Gastrocnemius medialis (tissue), 4 donors: ENCODE measurements at regions not wholly inside any gene's neighbourhood (a gene's known extent, or its start where the extent isn't known, plus 50 kb on each side); places are given as distances from the start of the nearest gene placed in this dataset.
A peak's percentile ranks its signal among the peaks of the same experiment; 100 is the strongest.

ENCODE experiments used
- ATAC-seq, 2 donors: fragments of 150-250 bp; one replicate each; pipeline ENCODE4 v1.9.1; 2016
- DNase-seq, 2 donors: peaks; one replicate each; pipeline ENCODE4 v3.0.0-alpha.2; 2019
- H3K27ac ChIP-seq, 4 donors: fragments of 200-600 bp; sonication (generic); 1 replicate in 1 of 4; 2 replicates in 3 of 4; pipeline ENCODE4 v1.5.1; 2016 to 2018; ENCODE audit warnings: mild to moderate bottlenecking in 2 of 4, moderate library complexity in 1 of 4
- H3K27me3 ChIP-seq, 3 donors: fragments of 200-600 bp; sonication (generic) in 2 of 3; 1 replicate in 1 of 3; 2 replicates in 2 of 3; pipeline versions ENCODE4 v1.5.1 to v1.6.0; 2016 to 2019; ENCODE audit warnings: mild to moderate bottlenecking in 1 of 3, moderate library complexity in 1 of 3
- H3K36me3 ChIP-seq, 2 donors: fragments of 200-600 bp; sonication (generic) in 1 of 2; one replicate each; pipeline ENCODE4 v1.5.1; 2017 to 2018
- H3K4me1 ChIP-seq, 2 donors: fragments of 200-600 bp; sonication (generic) in 1 of 2; one replicate each; pipeline ENCODE4 v1.5.1; 2016 to 2017; ENCODE audit warnings: mild to moderate bottlenecking in 2 of 2
- H3K4me3 ChIP-seq, 4 donors: fragments of 200-600 bp; sonication (generic) in 3 of 4; 1 replicate in 1 of 4; 2 replicates in 3 of 4; pipeline ENCODE4 v1.5.1; 2016 to 2019; ENCODE audit warnings: mild to moderate bottlenecking in 2 of 4
- H3K9me3 ChIP-seq, 3 donors: fragments of 200-600 bp; sonication (generic) in 2 of 3; 1 replicate in 1 of 3; 2 replicates in 2 of 3; pipeline ENCODE4 v1.5.1; 2016 to 2019
- POLR2A ChIP-seq, 2 donors: fragments of 450-650 bp; IDR thresholded peaks; one replicate each; pipeline ENCODE4 v1.6.1; 2017; ENCODE audit warnings: antibody characterized with exemption in 2 of 2, mild to moderate bottlenecking in 2 of 2, moderate library complexity in 2 of 2
- in situ Hi-C, 4 donors: fragments of 200-750 bp; cut with MboI; loops; one replicate each; pipeline versions ENCODE4 v1.15.0 to v1.8.0; 2017; ENCODE audit warnings: low sequenced_read_pairs in 4 of 4
- intact Hi-C: fragments of 100-400 bp; cut with DNase I; formaldehyde crosslinking; loops from one replicate; pipeline ENCODE4 v1.15.1; 2023; ENCODE audit warnings: low total_unique reads
- TF ChIP-seq, protein P1 (sequence below), 5 experiments: fragments of 450-650 bp in 3 of 5; fragments of 200-600 bp in 2 of 5; sonication (generic) in 2 of 5; IDR thresholded peaks in 4 of 5; conservative IDR thresholded peaks in 1 of 5; 1 replicate in 4 of 5; 2 replicates in 1 of 5; pipeline ENCODE4 v1.5.1; 2016 to 2019; ENCODE audit warnings: antibody characterized with exemption in 5 of 5, mild to moderate bottlenecking in 3 of 5, moderate library complexity in 3 of 5

DNA sequence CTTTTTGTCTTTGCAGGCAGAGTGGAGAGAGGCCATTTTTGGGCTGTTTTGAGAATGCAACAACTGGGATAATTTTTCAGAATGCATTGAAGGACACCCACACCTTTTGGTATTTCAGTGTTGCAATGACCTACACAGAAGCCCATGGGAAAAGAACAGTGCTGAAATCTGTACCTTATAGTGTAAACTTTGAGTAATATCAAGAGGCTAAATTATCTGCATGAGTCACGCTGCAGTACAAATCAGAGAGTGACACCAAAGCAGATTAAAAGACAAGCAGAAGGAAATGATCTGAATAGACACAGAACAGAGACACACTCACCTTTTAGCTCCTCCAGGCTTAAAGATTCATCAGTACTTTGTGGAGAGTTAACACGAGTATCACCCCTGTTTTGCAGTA, 265.3 kb downstream of the PAX3 start:
- no peaks in the 10 kb centered on the region for H3K27me3 ChIP-seq
- no peak overlapping the region for H3K4me3 ChIP-seq
- TF ChIP-seq POLR2A (IDR thresholded peaks at IDR 0.05): no peak
- TF ChIP-seq, protein P1, sequence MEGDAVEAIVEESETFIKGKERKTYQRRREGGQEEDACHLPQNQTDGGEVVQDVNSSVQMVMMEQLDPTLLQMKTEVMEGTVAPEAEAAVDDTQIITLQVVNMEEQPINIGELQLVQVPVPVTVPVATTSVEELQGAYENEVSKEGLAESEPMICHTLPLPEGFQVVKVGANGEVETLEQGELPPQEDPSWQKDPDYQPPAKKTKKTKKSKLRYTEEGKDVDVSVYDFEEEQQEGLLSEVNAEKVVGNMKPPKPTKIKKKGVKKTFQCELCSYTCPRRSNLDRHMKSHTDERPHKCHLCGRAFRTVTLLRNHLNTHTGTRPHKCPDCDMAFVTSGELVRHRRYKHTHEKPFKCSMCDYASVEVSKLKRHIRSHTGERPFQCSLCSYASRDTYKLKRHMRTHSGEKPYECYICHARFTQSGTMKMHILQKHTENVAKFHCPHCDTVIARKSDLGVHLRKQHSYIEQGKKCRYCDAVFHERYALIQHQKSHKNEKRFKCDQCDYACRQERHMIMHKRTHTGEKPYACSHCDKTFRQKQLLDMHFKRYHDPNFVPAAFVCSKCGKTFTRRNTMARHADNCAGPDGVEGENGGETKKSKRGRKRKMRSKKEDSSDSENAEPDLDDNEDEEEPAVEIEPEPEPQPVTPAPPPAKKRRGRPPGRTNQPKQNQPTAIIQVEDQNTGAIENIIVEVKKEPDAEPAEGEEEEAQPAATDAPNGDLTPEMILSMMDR (IDR thresholded peaks at IDR 0.05 in 4 of 5, conservative IDR thresholded peaks at IDR 0.05 in 1 of 5): no peak
- in situ Hi-C loops: no loop called here
- no peak for DNase-seq
- no peak for ATAC-seq
- intact Hi-C loops: no loop called here
- H3K36me3 ChIP-seq: no peaks in the 10 kb centered on the region
- no peaks in the 10 kb centered on the region for H3K4me1 ChIP-seq
- no peaks in the 10 kb centered on the region for H3K9me3 ChIP-seq
- no peak overlapping the region for H3K27ac ChIP-seq

DNA sequence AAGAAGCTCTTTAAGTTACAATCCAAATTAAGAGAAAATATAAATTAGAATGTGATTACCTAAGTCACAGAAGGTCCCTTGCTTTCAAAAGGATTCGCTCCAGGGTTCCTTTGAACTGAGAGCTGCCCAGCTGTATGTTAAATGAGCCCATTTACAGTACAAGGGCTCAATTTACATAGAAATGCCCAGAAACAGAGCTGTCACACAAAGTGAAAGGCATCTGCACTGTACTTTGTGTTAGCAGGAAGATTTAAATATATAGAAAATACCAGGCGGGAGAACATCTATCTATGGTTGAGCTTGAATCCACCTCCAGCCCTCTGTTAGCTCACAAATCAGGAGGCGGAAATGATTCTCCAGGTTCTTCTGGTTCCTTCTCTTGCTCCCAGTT, 272.9 kb downstream of the PAX3 start:
- H3K4me1 ChIP-seq: no peaks in the 10 kb centered on the region
- H3K27ac ChIP-seq: no peak overlapping the region
- no peak overlapping the region for H3K4me3 ChIP-seq
- TF ChIP-seq POLR2A (IDR thresholded peaks at IDR 0.05): no peak
- TF ChIP-seq, protein P1 (IDR thresholded peaks at IDR 0.05 in 4 of 5, conservative IDR thresholded peaks at IDR 0.05 in 1 of 5): no peak
- in situ Hi-C loops: no loop called here
- no peaks in the 10 kb centered on the region for H3K9me3 ChIP-seq
- no peaks in the 10 kb centered on the region for H3K27me3 ChIP-seq
- no peak for ATAC-seq
- intact Hi-C loops: no loop called here
- DNase-seq: no peak
- no peaks in the 10 kb centered on the region for H3K36me3 ChIP-seq

DNA sequence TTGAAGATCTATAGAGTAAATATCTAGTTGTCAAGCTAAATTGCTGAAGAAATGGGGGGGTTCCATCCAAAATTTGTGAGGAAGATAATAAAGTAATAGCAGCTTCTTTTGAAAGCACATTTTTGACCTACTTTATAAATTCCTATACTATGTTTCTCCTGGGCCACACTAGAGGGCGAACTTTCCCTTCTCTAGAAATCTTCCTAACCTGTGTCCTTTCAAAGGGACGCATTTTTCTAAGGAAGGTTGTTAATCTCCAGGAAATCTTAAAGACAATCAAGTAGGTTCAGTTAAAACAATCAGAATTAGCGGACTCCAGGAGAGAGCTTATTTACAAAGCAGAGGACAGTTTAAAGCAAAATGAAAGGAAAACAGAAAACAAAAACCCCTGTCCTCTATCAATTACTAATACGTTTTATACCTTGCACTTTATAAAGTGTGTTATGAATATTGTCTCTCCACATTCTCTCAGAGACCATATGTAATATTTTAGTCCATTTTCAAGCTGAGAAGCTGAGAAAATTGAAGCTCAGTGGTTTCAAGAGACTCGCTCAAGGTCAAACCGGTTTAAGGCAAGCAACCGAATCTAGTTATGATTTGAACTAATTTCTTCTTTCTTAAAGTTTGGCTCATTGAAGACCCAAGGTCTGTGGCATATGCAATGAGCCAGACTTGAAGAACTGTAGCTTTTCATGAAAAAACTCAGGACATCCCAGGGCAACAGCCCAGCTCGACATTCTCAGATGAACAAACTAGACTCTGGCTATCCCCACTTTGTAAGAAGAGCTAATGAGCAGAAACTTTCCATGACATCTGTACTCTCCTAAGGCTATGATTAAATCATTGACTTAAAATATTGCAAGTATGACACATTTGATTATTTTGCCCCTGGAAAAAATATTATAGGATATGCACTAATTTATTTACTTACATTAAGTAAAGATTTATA, 273.6 kb downstream of the PAX3 start:
- Histone ChIP-seq H3K27ac (no peak overlapping the region), H3K4me1 (no peaks in the 10 kb centered on the region), H3K27me3 (no peaks in the 10 kb centered on the region), H3K36me3 (no peaks in the 10 kb centered on the region), H3K4me3 (peak overlapping the region in 1 of 4 donors; percentile 12), H3K9me3 (no peaks in the 10 kb centered on the region)
- in situ Hi-C loops: no loop called here
- no peak for DNase-seq
- intact Hi-C loops: no loop called here
- no peak for ATAC-seq
- no peak for TF ChIP-seq POLR2A (IDR thresholded peaks at IDR 0.05)
- TF ChIP-seq, protein P1 (IDR thresholded peaks at IDR 0.05 in 4 of 5, conservative IDR thresholded peaks at IDR 0.05 in 1 of 5): peak in 2 of 5 experiments; percentile 18 to 43

DNA sequence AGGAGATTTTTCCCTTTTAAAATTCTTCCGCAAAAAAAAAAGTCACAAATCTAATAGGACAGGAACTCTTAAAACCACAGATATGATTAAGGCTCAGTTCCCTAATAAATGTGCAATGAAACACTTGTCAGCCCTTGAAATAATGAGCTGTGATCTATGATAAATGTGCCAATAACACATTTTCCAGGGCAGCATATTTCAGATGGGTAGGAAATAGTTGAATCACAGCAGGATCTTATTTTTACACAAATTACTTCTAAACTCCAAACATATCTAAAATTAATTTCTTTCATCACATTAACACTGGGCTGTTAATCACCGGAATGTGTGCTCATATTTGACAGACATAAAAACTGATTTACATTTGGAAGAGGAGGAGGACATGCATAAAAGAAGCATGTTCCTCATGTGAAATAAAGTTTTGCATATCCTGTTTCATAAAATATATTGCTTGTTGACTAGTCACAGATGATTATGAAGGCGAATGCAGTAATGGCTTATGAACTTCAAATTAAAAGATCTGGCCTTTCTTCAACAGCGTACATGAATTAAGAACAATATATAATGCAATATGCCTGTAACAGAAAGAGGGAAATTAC, 281.4 kb downstream of the PAX3 start:
- ATAC-seq: no peak
- Histone ChIP-seq H3K27ac (no peak overlapping the region), H3K36me3 (no peaks in the 10 kb centered on the region), H3K4me1 (no peaks in the 10 kb centered on the region), H3K4me3 (no peak overlapping the region), H3K27me3 (no peaks in the 10 kb centered on the region), H3K9me3 (no peaks in the 10 kb centered on the region)
- intact Hi-C loops: no loop called here
- in situ Hi-C loops: no loop called here
- no peak for DNase-seq
- TF ChIP-seq, protein P1 (IDR thresholded peaks at IDR 0.05 in 4 of 5, conservative IDR thresholded peaks at IDR 0.05 in 1 of 5): no peak
- no peak for TF ChIP-seq POLR2A (IDR thresholded peaks at IDR 0.05)
